GM19463 (cell line): ENCODE measurements at regions not wholly inside any gene's neighbourhood (a gene's known extent, or its start where the extent isn't known, plus 50 kb on each side); places are given as distances from the start of the nearest gene placed in this dataset.
"Not testable (repeated sequence)": the region's sequence is repeated elsewhere in the genome, so short reads cannot be mapped to it uniquely, and the experiment has no call there.

Experiments
- ATAC-seq: cut with Tn5 transposase; IDR thresholded peaks from one replicate; pipeline ENCODE4 v1.9.1; 2021; ENCODE audit warnings: mild to moderate bottlenecking, moderate library complexity; ENCODE audit not compliant: unreplicated experiment

- ATAC-seq = no peak
Measured at GRCh38 chr13:95388420-95389079, 87.3 kb upstream of the ABCC4 start.

DNA sequence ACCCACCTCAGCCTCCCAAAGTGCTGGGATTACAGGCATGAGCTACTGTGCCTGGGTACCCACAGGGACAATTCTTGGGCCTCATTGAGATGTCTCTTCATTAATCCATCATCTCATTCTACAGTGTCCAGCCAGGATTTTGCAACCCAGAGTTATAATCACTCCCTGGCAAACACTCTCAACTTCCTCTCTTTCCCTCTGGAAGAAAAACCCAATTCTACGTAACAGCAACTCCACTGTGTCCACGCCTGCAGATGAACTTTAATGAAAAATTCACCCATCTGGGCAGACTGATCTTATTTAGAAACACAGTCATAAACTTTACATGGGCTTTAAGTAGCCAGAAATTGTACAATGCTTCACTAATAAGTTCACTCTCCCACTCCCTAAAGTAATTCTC lies 90.1 kb upstream of the ABCC4 start:
- no peak for ATAC-seq

- ATAC-seq = no peak
Measured at GRCh38 chr13:95391785-95392184, 90.5 kb upstream of the ABCC4 start.

DNA sequence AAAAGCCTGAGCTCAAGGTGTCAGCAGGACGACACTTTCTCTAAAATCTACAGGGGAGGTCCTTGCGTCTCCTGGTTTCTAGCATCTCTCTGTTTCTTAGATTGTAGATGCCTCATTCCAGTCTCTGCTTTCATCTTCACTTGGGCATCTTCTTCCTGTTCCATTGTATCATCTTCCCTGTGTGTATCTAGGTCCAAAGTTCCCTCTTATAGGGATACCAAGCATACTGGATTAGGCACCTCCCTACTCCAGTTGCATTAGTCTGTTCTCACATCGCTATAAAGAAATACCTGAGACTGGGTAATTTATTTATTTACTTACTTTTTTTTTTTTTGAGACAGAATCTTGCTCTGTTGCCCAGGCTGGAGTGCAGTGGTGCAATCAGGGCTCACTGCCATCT lies 91.3 kb upstream of the ABCC4 start:
- ATAC-seq = no peak

DNA sequence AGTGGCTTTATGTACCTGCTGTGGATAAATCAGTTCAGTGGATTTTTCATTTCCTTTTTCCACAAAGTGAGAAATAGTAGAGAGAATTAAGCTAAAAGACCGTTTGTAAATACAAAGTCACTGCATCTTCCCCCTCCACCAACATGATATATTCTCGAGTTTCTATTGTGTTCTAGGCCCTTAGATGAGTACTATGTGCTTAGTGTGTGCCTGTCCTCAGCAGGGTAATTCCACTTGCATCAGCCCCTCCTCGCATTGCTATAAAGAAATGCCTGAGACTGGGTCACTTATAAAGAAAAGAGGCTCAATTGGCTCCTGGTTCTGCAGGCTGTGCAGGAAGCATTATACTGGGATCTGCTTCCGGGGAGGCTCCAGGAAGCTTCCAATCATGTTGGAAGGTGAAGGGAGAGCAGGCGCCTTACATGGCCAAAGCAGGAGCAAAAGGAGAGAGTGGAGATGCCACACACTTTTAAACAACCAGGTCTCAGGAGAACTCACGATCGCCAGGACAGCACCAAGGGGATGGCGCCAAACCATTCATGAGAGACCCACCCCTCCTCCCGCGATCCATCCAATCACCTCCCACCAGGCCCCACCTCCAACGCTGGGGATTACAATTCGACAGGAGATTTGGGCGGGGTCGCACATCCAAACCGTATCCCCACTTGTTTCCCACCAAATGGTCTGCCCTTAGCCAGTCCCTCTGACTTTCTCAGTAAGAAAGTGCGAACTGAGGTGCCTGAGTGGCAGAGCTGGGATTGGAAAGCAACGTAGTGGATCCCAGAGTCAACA lies 102.3 kb upstream of the ABCC4 start:
- peak; percentile 31 for ATAC-seq

GRCh38 chr13:95404141-95404882 lies 103.1 kb upstream of the ABCC4 start:
- peak; percentile 88 for ATAC-seq

- no peak for ATAC-seq
Measured at GRCh38 chr13:95406176-95406575, 104.9 kb upstream of the ABCC4 start.

DNA sequence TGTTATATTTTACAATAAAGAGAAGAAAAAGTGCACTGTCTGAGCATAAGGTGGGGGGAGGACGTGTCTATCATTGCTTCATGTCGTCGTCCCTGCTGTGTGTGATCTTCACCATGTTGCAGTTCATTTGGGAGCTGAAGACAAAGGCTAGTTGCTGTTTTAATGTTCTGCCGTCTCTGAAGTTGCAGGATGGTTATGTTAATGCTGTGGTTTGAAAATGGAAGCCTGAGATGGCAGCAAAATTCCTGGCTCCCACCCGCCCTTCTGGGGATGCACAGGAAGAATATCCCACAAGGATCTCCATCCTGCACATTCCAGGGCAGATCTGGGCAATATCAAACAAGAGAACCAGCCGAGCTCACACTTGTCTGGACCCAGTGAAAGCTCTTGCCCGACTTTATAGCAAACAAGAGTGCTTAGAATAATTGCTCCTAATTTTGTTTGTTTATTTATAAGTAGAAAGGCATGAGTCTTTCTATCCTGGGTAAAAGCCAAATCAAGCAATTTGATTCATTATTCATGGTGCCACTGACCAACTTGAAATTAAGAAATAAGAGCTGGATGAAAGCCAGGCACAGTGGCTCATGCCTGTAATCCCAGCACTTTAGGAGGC lies 110.3 kb upstream of the ABCC4 start:
- ATAC-seq = no peak

DNA sequence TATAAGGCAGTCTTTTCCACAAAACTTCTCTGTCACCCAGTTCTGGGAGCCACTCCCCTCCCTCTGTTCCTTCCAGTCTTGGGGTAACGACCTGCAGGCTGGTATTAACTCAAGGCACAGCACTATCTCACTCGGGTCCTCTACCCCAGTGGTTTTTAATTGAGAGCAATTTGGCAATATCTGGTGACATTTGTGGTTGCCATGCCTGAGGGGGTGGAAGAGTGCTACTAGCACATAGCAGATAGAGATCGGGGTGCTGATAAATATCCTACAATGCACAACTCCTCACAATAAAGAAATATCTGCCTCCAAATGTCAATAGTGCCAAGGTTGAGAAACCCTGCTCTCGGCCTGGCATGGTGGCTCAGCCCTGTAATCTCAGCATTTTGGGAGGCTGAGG lies 117.7 kb upstream of the ABCC4 start:
- ATAC-seq = no peak

GRCh38 chr13:95420501-95420900 lies 119.2 kb upstream of the ABCC4 start:
- no peak for ATAC-seq

- no peak for ATAC-seq
Measured at GRCh38 chr13:95426631-95427030, 125.4 kb upstream of the ABCC4 start.

DNA sequence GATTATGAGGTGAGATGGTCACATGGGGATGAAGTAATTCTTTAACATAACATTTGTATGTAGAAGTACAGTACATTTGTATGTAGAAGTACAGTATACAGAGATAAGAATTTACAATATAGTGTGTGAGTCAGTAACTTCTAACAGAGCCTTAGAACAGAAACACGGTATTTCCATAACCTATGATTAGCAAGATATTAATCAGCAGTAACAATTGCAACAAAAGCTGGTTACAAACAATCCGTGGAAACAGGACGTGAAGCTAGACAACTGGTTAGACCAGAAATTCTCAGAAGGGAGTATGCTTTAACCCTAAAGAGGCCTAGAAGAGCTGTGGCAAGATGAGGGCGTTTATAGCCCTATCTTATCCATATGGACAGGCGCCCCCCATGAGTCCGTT lies 122.0 kb upstream of the CLDN10 start:
- not testable (repeated sequence) for ATAC-seq

DNA sequence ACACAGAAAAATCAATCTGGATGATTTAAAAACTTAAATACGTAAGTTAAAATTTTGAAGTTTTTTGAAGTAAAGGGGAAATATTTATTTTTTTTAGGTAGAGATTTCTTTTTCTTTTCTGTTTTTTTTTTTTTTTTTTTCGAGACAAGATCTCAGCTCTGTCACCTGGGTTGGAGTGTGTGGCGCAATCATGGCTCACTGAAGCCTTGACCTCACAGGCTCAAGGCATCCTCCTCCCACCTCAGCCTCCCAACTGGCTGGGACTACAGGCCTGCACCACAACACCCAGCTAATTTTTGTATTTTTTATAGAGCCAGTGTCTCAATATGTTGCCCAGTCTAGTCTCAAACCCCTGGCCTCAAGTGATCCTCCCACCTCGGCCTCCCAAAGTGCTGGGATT lies 120.4 kb upstream of the CLDN10 start:
- no peak for ATAC-seq

GRCh38 chr13:95433537-95433936 lies 119.0 kb upstream of the CLDN10 start:
- no peak for ATAC-seq

- ATAC-seq = no peak
Measured at GRCh38 chr13:95434111-95434510, 118.4 kb upstream of the CLDN10 start.

DNA sequence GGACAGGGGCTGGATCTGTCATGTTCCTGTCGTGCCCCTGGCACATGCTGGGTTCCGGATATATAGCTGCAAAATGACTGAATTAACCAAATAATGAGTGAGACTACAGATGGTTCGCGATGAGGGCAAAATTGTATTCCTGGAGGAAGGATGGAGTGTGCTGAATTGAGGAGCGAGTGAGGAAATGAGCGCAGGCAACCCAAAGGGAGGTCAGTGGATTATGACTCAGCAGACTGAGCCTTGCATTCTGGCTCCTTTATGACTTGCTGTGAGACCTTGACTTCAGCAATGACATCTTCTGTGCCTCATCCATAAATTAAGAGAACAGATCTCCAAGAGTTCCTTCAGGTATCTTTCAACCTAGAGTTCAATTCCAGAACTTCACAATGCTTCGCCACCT lies 115.0 kb upstream of the CLDN10 start:
- ATAC-seq = no peak

GRCh38 chr13:95438297-95438696 lies 114.2 kb upstream of the CLDN10 start:
- no peak for ATAC-seq

GRCh38 chr13:95440441-95441088 lies 112.0 kb upstream of the CLDN10 start:
- no peak for ATAC-seq

GRCh38 chr13:95441326-95441725 lies 111.2 kb upstream of the CLDN10 start:
- no peak for ATAC-seq

DNA sequence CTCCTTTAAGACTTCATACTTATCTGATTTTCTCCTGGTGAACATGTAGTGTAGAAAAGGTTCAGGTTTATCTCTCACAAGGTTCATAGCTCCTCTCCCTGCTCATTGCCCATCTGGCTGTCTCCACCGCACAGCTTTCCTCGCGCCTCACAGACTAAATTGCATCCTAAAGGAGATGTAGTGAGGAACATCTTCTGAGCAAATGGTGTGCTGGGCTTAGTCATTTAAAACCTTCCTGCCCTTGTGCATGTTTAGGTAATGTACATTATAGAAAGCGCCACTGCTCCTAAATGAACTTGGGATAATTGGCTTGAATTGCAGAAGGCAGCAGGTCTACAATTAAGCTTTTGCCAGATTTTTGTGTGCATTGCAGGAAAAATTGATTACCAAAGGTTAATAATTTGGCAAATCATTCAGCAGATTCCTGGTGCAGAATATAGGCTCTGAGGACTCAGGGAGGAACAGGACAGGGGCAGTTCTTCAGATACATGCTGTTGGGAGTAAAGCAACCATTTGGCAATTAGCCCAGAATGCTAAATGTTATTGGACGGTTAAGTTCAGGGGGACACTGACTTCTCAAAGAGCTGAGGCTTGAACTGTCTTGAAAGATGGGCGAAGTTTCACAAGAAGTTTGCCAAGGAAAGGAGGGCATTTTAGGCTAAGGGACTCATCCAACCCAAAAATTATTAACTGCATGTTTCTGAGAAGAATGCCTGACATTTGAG lies 108.4 kb upstream of the CLDN10 start:
- no peak for ATAC-seq
